ENCODE measurements at regions not wholly inside any gene's neighbourhood (a gene's known extent, or its start where the extent isn't known, plus 50 kb on each side); places are given as distances from the start of the nearest gene placed in this dataset.
A peak's percentile ranks its signal among the peaks of the same experiment; 100 is the strongest.

DNA sequence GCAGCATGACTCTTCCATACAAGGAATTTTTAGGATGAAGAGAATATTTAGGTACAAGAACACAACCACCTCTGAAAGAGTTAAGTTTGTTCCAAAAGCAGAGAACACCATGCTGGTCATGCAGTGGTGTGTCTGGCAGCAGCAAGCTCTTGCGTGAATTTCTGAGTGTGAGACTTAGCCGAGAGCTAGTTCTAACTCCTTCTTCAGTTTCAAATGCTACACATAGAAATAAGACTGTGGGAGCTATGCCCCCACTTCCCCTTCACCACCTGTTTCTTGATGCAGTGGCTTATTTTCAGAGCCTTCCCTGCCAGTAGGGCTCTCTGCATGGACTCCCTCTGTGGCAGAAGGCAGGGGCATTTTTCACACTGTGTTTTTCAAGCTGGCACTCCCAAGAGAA is 122.9 kb upstream of the ZNF366 start:
- Mint-ChIP-seq H3K27me3 (peaks cover 31% of the 10 kb centered on the region), H3K36me3 (ENCODE audit: low read depth) (no peaks in the 10 kb centered on the region), H3K4me1 (ENCODE audit: low read depth) (no peaks in the 10 kb centered on the region), H3K4me3 (no peak overlapping the region), H3K9me3 (no peaks in the 10 kb centered on the region), H3K27ac (no peak overlapping the region)
- no peak for DNase-seq

DNA sequence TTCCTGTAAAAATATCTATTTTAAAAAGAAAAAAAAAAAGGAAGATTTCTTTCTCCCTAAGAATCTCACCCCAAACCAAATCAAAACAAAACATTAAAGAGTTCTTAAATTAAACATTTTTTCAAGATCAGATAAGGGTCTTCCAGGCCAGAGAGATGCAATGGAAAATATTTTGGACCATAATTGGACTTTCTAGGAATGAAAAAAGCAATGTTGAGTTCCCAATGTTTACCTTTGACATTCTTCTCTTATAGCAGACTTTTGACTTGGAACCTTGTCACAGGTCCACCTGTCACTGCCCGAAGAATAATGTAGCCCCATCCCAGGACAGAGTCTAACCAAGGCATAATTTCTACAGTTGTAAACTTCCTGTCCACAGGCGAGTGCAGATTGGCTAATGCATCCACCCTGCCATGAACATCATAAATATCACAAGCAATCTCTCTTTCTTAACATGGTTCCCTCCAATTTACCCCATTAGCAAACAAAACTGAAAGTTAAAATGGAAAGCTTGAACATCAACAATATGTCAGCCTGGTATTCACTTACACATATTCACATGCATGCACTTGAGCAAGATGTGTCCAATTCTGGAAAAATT is 121.7 kb upstream of the ZNF366 start:
- no peak for DNase-seq
- no peak overlapping the region for H3K27ac Mint-ChIP-seq
- H3K4me1 Mint-ChIP-seq (ENCODE audit: low read depth): no peaks in the 10 kb centered on the region
- no peaks in the 10 kb centered on the region for H3K9me3 Mint-ChIP-seq
- peaks cover 31% of the 10 kb centered on the region for H3K27me3 Mint-ChIP-seq
- H3K4me3 Mint-ChIP-seq: no peak overlapping the region
- no peaks in the 10 kb centered on the region for H3K36me3 Mint-ChIP-seq (ENCODE audit: low read depth)

DNA sequence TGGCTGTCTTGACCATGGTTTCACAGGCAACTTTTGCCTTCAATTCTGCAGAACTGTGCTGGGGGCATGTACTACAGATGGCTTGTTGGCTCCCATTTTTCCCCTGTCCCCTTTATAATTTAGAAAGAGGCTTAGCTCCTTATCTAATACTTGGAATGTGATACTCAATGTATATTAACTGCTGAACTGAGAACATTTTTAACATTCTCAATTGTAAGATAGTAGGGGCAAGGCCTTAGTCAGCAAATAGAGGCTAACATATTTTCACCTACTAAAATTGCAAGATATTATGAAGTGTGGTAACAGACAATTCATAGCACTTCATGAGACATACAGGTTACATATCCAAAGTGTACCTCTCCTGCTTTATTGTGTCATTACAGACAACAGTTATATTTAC is 118.1 kb upstream of the ZNF366 start:
- no peak overlapping the region for H3K27ac Mint-ChIP-seq
- H3K9me3 Mint-ChIP-seq: no peaks in the 10 kb centered on the region
- no peak for DNase-seq
- H3K27me3 Mint-ChIP-seq: peaks cover 23% of the 10 kb centered on the region
- H3K36me3 Mint-ChIP-seq (ENCODE audit: low read depth): no peaks in the 10 kb centered on the region
- no peaks in the 10 kb centered on the region for H3K4me1 Mint-ChIP-seq (ENCODE audit: low read depth)
- H3K4me3 Mint-ChIP-seq: no peak overlapping the region

- H3K9me3 Mint-ChIP-seq: no peaks in the 10 kb centered on the region
- H3K27me3 Mint-ChIP-seq: peaks cover 21% of the 10 kb centered on the region
- no peak overlapping the region for H3K4me3 Mint-ChIP-seq
- DNase-seq: no peak
- no peaks in the 10 kb centered on the region for H3K36me3 Mint-ChIP-seq (ENCODE audit: low read depth)
- H3K27ac Mint-ChIP-seq: no peak overlapping the region
- H3K4me1 Mint-ChIP-seq (ENCODE audit: low read depth): no peaks in the 10 kb centered on the region
These were observed 117.5 kb upstream of the ZNF366 start for GRCh38 chr5:72624641-72625236.

- no peak overlapping the region for H3K4me3 Mint-ChIP-seq
- DNase-seq: no peak
- H3K27me3 Mint-ChIP-seq: peaks cover 21% of the 10 kb centered on the region
These were observed 116.7 kb upstream of the ZNF366 start for GRCh38 chr5:72623936-72624335.

GRCh38 chr5:72623323-72623722 is 116.1 kb upstream of the ZNF366 start:
- peaks cover 21% of the 10 kb centered on the region for H3K27me3 Mint-ChIP-seq
- no peaks in the 10 kb centered on the region for H3K9me3 Mint-ChIP-seq
- no peak overlapping the region for H3K4me3 Mint-ChIP-seq
- DNase-seq: no peak
- no peaks in the 10 kb centered on the region for H3K4me1 Mint-ChIP-seq (ENCODE audit: low read depth)
- no peak overlapping the region for H3K27ac Mint-ChIP-seq
- H3K36me3 Mint-ChIP-seq (ENCODE audit: low read depth): no peaks in the 10 kb centered on the region

More at GRCh38 chr5:72623936-72624335, 116.7 kb upstream of the ZNF366 start:
- no peaks in the 10 kb centered on the region for H3K9me3 Mint-ChIP-seq
- no peaks in the 10 kb centered on the region for H3K36me3 Mint-ChIP-seq (ENCODE audit: low read depth)
- H3K27ac Mint-ChIP-seq: no peak overlapping the region
- H3K4me1 Mint-ChIP-seq (ENCODE audit: low read depth): no peaks in the 10 kb centered on the region

GRCh38 chr5:72622170-72622760 is 115.1 kb upstream of the ZNF366 start:
- H3K27me3 Mint-ChIP-seq: peaks cover 21% of the 10 kb centered on the region
- no peaks in the 10 kb centered on the region for H3K36me3 Mint-ChIP-seq (ENCODE audit: low read depth)
- no peak overlapping the region for H3K27ac Mint-ChIP-seq
- no peaks in the 10 kb centered on the region for H3K9me3 Mint-ChIP-seq
- H3K4me3 Mint-ChIP-seq: no peak overlapping the region
- no peaks in the 10 kb centered on the region for H3K4me1 Mint-ChIP-seq (ENCODE audit: low read depth)
- no peak for DNase-seq

GRCh38 chr5:72621576-72621975 is 114.4 kb upstream of the ZNF366 start:
- Mint-ChIP-seq H3K4me1 (ENCODE audit: low read depth) (no peaks in the 10 kb centered on the region), H3K36me3 (ENCODE audit: low read depth) (no peaks in the 10 kb centered on the region), H3K4me3 (no peak overlapping the region), H3K27me3 (peaks cover 17% of the 10 kb centered on the region), H3K9me3 (no peaks in the 10 kb centered on the region), H3K27ac (no peak overlapping the region)
- DNase-seq: no peak

- Mint-ChIP-seq H3K27ac (no peak overlapping the region), H3K9me3 (no peaks in the 10 kb centered on the region), H3K27me3 (peaks cover 12% of the 10 kb centered on the region), H3K36me3 (ENCODE audit: low read depth) (no peaks in the 10 kb centered on the region), H3K4me3 (no peak overlapping the region), H3K4me1 (ENCODE audit: low read depth) (no peaks in the 10 kb centered on the region)
- no peak for DNase-seq
These were observed 112.5 kb upstream of the ZNF366 start for GRCh38 chr5:72619677-72620076.

DNA sequence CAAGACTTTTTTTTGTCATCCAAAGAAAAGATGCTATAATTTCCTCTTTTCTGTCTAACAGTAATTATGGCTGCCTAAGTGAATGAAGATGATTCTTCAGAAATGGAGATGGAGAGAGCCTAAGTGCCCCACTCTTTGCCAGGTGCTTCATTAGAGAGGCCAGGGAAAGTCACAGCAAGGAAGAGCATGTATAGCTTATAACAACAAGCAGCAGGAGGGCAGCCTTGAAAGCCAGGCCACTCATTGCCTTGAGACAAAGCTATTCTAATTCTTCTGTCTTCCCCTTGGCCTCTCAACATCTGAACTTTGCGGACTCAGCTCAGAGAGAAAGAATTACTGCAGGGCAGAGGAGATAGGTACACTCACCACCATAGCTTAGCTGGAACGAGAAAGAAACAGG is 112.0 kb upstream of the ZNF366 start:
- no peaks in the 10 kb centered on the region for H3K36me3 Mint-ChIP-seq (ENCODE audit: low read depth)
- no peaks in the 10 kb centered on the region for H3K9me3 Mint-ChIP-seq
- no peaks in the 10 kb centered on the region for H3K4me1 Mint-ChIP-seq (ENCODE audit: low read depth)
- no peak for DNase-seq
- H3K27ac Mint-ChIP-seq: no peak overlapping the region
- peaks cover 10% of the 10 kb centered on the region for H3K27me3 Mint-ChIP-seq
- H3K4me3 Mint-ChIP-seq: no peak overlapping the region

DNA sequence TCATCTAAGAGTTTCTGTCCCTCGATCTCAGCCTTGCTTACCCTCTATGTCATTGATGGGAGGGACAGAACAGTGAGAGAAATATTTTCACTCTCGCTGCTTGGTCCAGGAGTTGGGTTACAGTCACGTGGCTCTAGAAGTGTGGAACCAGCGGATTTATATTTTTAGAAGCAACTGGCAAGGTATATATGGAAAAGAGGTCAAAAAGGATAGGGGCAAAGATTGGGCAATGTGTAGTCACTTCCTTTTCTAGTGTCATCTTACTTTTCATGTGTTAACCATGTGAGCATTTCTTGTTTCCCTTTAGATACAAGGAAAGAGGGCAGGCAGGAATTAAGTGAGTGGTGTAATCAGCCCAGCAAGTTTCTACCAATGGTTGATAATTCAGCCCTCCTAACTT is 111.5 kb upstream of the ZNF366 start:
- peaks cover 10% of the 10 kb centered on the region for H3K27me3 Mint-ChIP-seq
- H3K27ac Mint-ChIP-seq: no peak overlapping the region
- H3K9me3 Mint-ChIP-seq: no peaks in the 10 kb centered on the region
- no peak for DNase-seq
- no peaks in the 10 kb centered on the region for H3K4me1 Mint-ChIP-seq (ENCODE audit: low read depth)
- no peak overlapping the region for H3K4me3 Mint-ChIP-seq
- H3K36me3 Mint-ChIP-seq (ENCODE audit: low read depth): no peaks in the 10 kb centered on the region

- Mint-ChIP-seq H3K9me3 (no peaks in the 10 kb centered on the region), H3K27me3 (no peaks in the 10 kb centered on the region), H3K36me3 (ENCODE audit: low read depth) (no peaks in the 10 kb centered on the region), H3K4me3 (no peak overlapping the region), H3K4me1 (ENCODE audit: low read depth) (peaks cover 3% of the 10 kb centered on the region), H3K27ac (no peak overlapping the region)
- no peak for DNase-seq
These were observed 107.9 kb upstream of the ZNF366 start for GRCh38 chr5:72615061-72615460.

- no peak for DNase-seq
- Mint-ChIP-seq H3K4me1 (ENCODE audit: low read depth) (peaks cover 3% of the 10 kb centered on the region), H3K27me3 (no peaks in the 10 kb centered on the region), H3K36me3 (ENCODE audit: low read depth) (no peaks in the 10 kb centered on the region), H3K9me3 (no peaks in the 10 kb centered on the region), H3K4me3 (no peak overlapping the region), H3K27ac (no peak overlapping the region)
These were observed 106.3 kb upstream of the ZNF366 start for GRCh38 chr5:72613515-72613914.

DNA sequence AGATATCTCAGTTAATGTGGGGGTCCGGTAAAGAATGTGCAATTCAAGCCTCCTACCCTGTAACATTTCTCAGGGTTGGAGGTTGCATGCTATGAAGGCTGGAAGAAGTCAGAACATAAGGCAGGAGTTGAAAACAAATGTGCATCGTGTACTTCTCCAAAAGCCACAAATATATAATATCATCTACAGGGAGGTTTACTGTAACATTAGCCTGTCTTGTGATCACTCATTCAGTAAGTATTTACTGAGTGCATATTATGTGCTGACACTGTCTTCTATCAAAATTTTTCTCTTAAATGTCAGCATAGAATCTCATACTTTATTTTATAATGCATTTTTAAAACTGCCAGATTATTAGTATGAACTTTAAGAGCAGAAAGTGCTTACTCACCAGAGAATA is 105.6 kb upstream of the ZNF366 start:
- Mint-ChIP-seq H3K27ac (no peak overlapping the region), H3K4me1 (ENCODE audit: low read depth) (peaks cover 3% of the 10 kb centered on the region), H3K27me3 (no peaks in the 10 kb centered on the region), H3K4me3 (no peak overlapping the region), H3K36me3 (ENCODE audit: low read depth) (no peaks in the 10 kb centered on the region), H3K9me3 (no peaks in the 10 kb centered on the region)
- DNase-seq: no peak

GRCh38 chr5:72611118-72611730 is 104.0 kb upstream of the ZNF366 start:
- no peak overlapping the region for H3K4me3 Mint-ChIP-seq
- H3K36me3 Mint-ChIP-seq (ENCODE audit: low read depth): no peaks in the 10 kb centered on the region
- H3K27me3 Mint-ChIP-seq: peaks cover 4% of the 10 kb centered on the region
- no peak overlapping the region for H3K27ac Mint-ChIP-seq
- no peaks in the 10 kb centered on the region for H3K9me3 Mint-ChIP-seq
- H3K4me1 Mint-ChIP-seq (ENCODE audit: low read depth): peaks cover 3% of the 10 kb centered on the region
- DNase-seq: peak; percentile 48
